ENCODE measurements at regions not wholly inside any gene's neighbourhood (a gene's known extent, or its start where the extent isn't known, plus 50 kb on each side); places are given as distances from the start of the nearest gene placed in this dataset.
"Not testable (repeated sequence)": the region's sequence is repeated elsewhere in the genome, so short reads cannot be mapped to it uniquely, and the experiment has no call there.

DNA sequence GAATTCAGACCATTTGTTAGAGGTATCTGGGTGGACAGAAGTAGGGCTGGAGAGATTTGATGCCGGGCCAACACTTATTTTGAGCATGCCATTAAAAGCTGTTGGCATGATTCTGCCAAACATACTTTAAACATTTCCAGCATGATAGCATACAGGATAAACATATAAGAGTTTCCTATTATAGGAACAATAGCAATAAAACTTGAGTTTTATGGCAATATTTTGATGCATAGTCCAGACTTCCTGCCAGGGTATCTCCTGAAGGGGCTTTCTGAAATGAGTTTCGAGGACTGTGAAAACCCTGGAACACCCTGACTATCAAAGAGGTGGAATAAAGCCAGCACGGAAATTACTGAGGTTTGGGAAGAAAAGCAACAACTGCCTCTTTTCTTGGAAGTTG is 1398.0 kb upstream of the NXPH2 start:
- no peak for DNase-seq

DNA sequence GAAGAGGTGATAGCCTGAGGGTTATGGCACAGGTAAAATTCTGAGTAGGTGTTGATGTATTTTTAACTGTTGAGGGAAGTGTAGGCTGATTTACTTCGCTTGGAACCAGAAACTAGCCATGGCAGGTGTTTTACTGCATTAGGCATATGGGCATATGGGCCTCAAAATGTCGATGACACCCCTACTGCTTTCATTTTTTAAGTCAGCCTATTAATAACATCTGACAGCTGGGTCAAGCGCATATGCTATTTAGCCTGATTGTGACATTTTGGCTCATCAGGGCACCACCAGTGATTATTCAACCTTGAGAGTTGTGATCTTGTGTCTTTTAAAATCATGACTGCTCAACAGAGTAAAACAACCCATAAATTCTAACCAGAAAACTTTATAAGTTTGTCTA is 1396.9 kb upstream of the NXPH2 start:
- no peak for DNase-seq

DNA sequence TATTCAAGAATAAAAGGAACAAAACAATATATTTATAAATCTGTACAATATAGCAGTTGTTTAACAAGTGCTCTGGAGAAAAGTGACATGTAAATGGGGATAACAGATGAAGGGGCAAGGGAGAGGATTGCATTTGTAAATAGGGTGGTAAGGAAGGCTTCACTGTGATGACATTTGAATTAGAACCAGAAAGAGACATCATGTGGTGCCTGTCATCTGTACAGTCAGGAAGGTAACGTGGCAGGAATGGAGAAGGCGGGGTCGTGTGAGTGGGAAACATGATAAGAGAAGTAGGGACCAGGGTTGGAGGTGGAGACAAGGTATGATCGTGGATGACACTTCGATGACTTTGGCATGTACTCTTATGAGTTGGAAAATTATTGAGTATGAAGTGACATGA is 1393.6 kb upstream of the NXPH2 start:
- no peak for DNase-seq

DNA sequence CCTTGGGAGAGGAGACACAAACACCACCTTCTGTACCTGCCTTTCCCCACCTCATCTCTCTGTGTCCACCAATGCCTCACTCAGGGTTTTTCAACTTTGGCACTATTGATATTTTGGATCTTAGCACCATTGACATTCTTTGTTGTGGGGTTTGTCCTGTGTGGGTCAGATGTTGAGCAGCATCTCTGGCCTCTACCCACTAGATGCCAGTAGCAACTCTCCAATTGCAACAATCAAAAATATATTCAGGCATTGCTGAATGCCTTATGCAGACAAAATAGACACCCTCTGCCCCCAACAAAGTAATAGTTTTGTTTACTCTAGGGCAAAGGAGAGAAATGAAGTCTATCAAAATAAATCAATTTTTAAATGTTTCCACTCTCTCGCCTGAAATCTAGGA is 1384.3 kb upstream of the NXPH2 start:
- DNase-seq = no peak

DNA sequence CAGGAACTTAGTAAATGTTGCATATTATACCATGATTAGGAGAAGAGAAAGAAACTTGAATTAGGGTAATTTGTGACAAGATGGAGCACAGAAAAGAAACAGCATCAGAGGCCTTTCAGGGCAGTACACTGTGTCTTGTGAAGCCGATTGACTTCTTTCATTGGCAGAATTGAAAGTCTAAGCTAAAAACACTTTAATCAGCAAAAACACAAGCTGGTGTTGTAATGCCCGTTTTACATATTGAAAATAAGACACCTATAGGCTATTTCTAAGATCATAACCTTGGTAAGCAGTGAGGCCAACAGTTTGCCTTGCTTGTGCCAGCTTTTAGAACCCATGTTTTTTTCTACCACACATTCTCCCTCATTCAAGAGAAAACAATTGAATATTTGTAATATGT is 1378.1 kb upstream of the NXPH2 start:
- DNase-seq = no peak

- no peak for DNase-seq
Observed at GRCh38 chr2:140157816-140158215, 1377.6 kb upstream of the NXPH2 start.

DNA sequence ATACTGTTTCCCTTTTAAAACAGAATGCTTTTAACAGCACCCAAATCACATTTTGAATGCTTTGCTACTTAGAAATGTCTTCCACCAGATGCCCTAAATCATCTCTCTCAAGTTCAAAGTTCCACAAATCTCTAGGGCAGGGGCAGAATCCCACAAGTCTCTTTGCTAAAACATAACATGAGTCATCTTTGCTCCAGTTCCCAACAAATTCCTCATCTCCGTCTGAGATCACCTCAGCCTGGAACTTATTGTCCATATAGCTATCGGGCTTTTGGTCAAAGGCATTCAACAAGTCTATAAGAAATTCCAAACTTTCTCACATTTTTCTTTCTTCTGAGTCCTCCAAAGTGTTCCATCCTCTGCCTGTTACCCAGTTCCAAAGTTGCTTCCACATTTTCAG is 1374.5 kb upstream of the NXPH2 start:
- no peak for DNase-seq

- DNase-seq = no peak
Observed at GRCh38 chr2:140154271-140154670, 1374.1 kb upstream of the NXPH2 start.

- no peak for DNase-seq
Observed at GRCh38 chr2:140144611-140145010, 1364.4 kb upstream of the NXPH2 start.

DNA sequence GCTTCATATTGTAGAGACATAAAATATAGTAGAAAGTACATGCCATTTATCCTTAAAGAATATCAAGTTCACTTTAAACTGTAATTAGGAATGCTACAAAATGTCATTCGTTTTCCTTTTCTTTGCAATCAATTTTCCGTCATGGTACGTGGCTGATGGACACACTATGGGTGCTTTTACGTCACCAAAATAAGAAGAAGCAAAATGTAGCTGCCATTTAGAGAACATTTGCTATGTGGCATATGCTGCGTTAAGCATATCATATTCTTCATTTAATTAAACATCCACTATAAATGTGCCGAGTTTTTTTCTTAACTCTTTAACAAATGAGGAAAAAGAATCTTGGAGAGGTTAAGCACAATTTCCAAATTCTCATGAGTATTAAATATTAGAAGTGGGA is 1358.5 kb upstream of the NXPH2 start:
- no peak for DNase-seq

- no peak for DNase-seq
Observed at GRCh38 chr2:140136861-140137260, 1356.7 kb upstream of the NXPH2 start.

DNA sequence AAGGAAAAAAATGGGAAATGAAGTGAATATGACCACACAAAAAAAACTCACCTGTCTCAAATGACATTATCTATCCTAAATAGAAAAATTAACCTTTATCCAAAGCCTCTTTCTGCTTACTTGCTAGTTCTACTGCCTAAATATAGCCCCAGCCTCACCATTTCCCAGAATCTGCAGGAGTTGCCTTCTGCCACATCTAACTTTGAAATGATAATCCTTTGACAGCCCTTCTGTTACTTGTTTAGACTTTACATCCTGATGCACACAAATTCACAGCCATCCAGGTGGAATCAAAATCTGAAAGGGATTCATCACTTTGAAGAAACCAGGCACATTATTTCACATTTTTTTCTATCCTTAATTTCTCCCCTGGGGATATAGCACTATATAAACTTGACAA is 1356.2 kb upstream of the NXPH2 start:
- DNase-seq = no peak

GRCh38 chr2:140128909-140129308 is 1348.7 kb upstream of the NXPH2 start:
- peak; percentile 34 to 56 for DNase-seq

DNA sequence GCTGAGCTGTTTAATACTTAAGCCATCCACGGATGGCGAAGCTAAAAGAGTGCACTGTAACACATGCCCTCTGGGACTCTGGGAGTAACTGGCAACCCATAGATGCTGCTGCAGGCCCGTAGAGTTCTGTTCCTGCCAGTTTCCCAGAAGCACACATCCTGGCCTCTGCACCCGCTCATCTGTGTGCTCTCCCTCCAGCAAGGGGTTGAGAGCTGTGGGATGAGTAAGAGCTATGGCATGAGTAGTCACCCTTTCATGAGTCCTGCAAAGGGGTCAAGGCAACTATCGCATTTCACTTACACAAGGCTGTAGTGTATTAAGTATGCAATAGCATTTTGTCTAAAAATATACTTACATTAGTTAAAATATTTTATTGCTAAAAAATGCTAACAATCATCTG is 1341.8 kb upstream of the NXPH2 start:
- DNase-seq = no peak

DNA sequence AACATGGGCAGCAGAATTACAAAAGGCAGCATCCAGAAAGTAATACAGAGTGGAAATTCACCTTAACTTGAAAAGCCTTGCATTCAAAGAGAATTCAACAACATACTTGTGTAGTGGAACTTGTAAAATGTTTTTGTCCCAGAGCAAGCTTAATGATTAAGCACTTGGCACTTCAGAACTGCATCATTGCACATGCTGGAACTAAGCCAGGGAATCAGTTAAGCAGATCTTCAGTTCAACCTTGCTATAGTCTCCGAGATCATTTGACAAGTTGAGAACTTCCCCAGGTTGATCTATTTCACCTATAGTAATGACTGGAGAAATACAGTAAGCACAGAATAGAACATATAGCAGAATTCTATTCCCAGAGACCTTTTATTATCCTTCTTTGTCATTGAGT is 1337.2 kb upstream of the NXPH2 start:
- DNase-seq = no peak

DNA sequence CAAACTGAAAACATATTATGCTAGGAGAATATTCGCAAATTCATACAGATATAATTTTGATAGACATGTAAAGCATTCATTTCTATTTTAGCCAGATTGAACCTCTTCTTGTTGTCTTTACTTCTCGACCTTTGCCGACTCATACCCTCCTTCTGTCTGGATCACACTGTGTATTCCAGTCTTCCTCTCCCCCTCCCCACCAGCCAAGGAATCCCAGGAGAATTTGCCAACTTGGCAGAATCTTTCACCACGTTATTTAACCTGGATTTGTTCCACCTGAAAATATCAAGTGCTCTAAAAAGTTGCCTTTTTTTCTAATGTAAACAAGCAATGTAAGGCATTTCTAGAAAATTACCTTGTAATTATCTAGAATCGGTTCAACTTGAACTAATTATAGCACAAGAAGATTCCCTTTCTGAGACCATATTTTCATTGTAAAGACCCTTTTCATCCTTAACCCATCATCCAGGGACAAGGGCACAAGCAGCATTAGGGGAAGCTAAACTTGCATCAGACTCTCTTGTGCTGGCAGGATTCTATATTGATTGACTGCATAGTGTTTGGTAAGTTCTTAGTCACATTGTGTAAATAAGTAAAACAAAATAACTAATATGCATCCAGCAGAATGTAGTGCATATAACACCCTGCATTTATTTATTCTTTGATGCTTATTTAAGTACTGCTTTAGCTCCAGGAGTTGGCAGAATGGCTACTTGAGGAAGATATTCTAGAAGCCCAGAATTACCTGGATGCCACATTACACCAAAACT is 1328.7 kb upstream of the NXPH2 start:
- no peak for DNase-seq

GRCh38 chr2:140091926-140092325 is 1311.7 kb upstream of the NXPH2 start:
- DNase-seq = no peak

DNA sequence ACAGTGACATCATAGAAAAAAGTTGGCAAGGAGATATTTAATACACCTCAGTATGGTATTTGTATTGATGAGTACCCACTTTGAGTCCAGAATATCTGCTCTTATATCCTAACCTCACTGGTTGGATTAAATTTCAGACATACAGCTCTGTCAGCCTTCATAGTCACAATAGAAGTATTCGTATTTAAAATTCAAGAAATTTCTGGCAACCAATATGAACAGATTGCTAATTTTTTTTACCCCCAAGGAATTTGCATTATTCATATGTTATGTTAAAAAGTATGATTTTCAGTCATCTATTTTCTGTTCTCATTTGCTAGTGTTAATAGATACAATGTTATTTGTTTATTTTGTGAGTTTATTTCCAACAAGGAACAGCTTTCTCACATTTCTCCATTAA is 1306.8 kb upstream of the NXPH2 start:
- no peak for DNase-seq

- no peak for DNase-seq
Observed at GRCh38 chr2:140085674-140086073, 1305.5 kb upstream of the NXPH2 start.

- no peak for DNase-seq
Observed at GRCh38 chr2:140079038-140079437, 1298.8 kb upstream of the NXPH2 start.

GRCh38 chr2:140076164-140076563 is 1296.0 kb upstream of the NXPH2 start:
- DNase-seq = no peak

DNA sequence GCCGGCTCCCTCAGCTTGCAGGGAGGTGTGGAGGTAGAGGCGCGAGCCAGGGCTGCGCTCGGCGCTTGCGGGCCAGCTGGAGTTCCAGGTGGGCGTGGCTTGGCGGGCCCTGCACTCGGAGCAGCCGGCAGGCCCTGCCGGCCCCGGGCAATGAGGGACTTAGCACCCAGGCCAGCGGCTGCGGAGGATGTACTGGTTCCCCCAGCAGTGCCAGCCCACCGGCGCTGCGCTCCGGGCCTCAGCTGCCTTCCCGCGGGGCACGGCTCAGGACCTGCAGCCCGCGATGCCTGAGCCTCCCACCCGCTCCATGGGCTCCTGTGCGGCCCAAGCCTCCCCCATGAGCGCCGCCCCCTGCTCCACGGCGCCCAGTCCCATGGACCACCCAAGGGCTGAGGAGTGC is 1293.6 kb upstream of the NXPH2 start:
- DNase-seq = not testable (repeated sequence)

DNA sequence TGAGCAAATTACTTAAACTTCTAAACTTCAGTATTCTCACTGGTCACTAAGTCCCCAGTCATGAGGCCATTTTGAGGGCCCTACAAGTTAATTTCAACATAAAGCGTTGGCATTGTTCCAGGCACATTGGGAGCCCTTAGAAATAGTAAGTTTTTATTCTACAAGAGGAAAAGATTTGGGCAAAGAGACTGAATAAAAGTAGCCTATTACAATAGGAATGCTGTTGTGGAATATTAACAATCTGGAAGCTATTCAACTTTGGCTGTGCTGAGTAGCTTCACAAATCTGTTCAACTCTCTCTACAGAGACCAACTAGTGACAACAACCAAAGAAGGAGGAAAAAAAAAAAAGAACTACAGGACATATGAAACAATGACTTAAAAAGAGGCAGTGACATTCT is 1287.5 kb upstream of the NXPH2 start:
- no peak for DNase-seq

DNA sequence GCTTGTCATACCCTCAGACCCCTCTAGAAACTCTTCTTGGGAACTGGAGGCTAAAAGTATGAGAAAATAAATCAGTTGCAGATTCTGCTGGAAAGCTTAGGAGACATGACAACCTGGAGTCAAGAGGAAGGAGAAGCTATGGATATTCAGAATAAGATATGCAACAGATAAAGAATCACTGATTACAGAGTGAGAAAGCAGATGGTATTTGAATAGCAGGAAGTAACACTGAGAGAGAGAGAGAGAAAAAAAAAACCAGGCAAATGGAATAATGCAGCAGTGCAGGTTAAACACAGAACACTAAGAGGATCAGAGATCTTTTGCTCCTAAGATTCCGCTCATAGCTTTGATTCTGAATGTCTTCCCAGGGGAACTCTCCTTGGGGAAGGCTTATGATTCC is 1284.1 kb upstream of the NXPH2 start:
- no peak for DNase-seq

DNA sequence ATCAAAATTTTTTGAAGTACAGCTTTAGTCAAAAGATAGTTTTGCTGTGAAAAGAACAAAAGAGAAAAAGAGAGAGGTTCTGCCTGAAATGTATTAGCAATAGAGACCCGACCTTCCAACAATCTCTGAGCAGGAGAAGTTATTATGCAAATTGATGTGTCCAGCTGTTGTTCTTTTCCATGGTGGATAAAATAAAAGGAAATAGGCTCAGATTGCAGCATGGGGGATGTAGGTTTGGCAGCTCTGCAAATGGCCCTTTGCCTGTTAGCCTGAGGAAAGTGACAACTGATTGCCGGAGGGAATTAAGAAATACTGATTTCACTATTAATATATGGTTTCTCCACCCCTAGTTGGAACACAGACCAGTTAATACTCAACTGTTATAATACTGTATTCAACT is 1283.2 kb upstream of the NXPH2 start:
- DNase-seq = peak in 1 of 2 experiments; percentile 18
